GM18502 (cell line): ENCODE measurements at regions not wholly inside any gene's neighbourhood (a gene's known extent, or its start where the extent isn't known, plus 50 kb on each side); places are given as distances from the start of the nearest gene placed in this dataset.
"Not testable (repeated sequence)": the region's sequence is repeated elsewhere in the genome, so short reads cannot be mapped to it uniquely, and the experiment has no call there.

ENCODE experiments used
- ATAC-seq: cut with Tn5 transposase; IDR thresholded peaks from one replicate; pipeline ENCODE4 v1.9.1; 2021; ENCODE audit warnings: mild to moderate bottlenecking; ENCODE audit not compliant: unreplicated experiment, poor library complexity

DNA sequence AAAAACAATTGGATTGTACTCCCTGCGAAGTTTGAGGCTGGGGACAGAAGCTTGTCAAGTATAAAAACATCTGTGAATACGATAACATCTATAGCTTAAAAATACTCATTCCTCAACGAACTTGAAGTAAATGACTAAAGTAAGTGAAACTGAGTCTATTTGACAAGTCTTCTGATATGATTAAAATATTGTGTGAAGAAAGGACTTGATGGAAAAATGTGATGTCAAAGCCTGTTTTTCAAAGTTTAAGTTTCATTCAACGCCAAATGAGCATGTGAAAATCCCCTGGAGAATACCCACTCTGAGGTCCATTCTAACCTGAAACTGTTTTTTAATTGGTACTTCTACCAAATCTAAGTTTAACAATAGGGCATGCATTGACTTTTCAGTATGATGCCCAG lies 122.3 kb upstream of the MDFIC start:
- ATAC-seq = no peak

GRCh38 chr7:114802632-114803031 lies 119.3 kb upstream of the MDFIC start:
- ATAC-seq = no peak

DNA sequence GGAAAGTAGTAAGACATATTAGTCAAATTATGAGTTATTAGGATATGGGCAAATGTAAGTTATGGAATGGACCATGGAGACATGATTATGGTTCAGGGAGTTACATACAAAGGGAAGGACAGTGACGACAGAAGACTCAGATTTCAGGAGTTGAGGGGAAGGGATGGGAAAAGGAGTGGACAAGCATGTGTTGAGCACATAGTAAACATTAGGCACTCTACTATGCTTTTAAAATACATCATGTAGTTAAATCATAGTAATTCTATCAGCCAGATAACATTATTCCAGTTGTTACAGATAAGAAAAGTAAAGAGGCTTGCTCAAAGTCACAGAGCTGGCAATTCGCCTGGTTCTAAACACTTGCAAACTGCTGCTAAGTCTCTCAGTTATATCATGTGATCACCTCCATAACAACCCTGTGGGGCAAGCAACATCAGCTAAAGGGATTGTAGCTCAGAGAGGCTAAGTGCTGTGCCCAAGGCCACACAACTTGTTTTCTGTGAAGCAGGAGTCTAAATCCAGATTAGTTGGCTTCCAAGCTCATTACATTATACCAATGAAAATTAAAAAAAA lies 115.2 kb upstream of the MDFIC start:
- no peak for ATAC-seq

- no peak for ATAC-seq
Measured at GRCh38 chr7:114812570-114812969, 109.3 kb upstream of the MDFIC start.

GRCh38 chr7:114813624-114814023 lies 108.3 kb upstream of the MDFIC start:
- ATAC-seq = no peak

GRCh38 chr7:114817036-114817435 lies 104.9 kb upstream of the MDFIC start:
- not testable (repeated sequence) for ATAC-seq

DNA sequence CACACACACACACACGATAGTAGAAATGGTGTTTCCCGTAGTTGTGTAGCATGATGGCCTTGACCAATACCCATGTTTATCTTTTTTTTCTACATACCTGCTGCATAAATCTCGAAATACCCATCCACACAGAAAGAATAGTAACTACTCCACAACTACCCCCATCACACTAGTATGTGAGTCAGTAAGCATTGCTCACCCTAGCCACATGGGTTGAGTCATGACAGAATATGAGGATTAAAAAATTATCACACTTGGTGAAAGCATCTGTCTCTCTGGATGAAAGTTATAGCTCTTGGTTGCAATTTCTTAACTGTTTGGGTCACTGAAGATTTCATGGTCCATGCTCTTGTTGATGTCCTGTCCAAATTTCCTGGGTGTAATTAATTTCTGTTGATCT lies 103.4 kb upstream of the MDFIC start:
- ATAC-seq = no peak

DNA sequence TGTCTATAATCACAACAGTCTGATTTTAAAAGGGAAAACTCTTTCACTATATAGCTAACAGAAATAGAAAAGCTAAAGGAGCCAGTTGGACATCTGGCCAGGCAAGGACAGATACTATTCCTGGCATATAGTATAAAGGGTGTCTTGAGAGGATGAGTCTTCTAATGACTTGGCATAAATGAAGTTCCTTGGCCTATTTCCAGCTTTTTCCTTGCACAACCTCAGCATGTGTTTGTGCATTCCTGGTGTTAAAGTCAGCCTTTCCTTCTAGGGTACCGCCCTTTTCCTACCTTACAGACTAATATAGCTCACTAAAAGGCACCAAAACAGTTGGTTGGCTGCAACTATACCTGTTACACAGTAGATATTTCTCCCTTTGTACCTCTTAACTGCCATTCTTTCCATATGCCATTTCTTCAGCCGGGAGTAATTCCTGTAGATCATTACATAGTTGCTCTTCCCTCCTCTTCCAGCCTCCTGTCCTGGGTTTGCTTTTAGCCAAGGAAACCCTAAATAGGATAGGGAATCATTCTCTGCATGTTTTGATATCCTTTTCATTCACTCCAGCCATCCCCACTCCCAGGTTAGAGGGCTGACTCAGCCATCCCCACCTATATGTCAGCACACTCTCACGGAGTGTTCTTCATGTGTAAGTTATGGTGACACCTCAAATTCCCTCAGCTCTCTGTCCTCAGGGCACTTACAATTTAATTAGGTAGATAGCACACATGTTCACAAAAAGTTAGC lies 102.1 kb upstream of the MDFIC start:
- no peak for ATAC-seq

GRCh38 chr7:114821030-114821900 lies 100.6 kb upstream of the MDFIC start:
- no peak for ATAC-seq

DNA sequence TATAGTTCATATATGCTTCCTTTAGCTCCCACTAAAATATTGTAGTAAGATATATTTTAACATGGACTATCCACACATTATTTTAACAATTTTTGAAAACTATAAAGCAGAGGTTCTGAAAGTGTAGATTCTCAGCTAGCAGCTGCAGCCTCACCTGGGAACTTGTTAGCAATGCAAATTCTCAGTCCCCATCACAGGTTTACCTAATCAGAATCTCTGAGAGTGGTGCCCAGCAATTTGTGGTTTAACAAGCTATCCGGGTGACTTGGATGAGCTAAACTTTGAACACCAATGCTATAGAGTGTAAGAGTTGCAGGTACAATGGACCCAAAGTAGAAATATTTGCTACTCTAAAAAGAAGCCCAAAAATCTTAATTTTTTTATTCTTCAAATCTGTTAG lies 99.8 kb upstream of the MDFIC start:
- ATAC-seq = no peak

GRCh38 chr7:114822844-114823243 lies 99.0 kb upstream of the MDFIC start:
- no peak for ATAC-seq

- ATAC-seq = no peak
Measured at GRCh38 chr7:114823290-114823689, 98.6 kb upstream of the MDFIC start.

DNA sequence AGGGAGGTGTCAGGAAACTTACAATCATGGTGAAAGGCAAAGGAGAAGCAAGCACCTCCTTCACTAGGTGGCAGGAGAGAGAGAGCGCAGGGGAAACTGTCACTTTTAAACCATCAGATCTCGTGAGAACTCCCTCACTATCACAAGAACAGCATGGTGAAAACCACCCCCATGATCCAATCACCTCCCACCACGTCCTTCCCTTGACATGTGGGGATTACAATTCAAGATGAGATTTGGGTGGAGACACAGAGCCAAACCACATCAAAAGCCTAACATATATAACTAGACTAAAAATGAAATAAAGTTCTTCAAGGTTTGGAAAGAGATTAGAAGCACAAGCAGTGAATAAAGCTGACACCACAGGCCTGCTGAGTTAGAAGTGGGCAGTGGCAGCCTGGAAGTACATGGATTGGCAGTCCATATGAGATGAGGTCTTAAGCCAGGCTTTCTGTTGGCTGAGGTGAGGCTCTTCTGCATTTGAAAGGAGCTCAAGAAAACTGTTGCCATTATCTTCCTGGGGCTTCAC lies 96.4 kb upstream of the MDFIC start:
- ATAC-seq = no peak

- no peak for ATAC-seq
Measured at GRCh38 chr7:114830952-114831351, 90.9 kb upstream of the MDFIC start.

GRCh38 chr7:114832906-114833595 lies 88.8 kb upstream of the MDFIC start:
- ATAC-seq = peak; percentile 95

GRCh38 chr7:114835303-114835702 lies 86.6 kb upstream of the MDFIC start:
- ATAC-seq = no peak

GRCh38 chr7:114835861-114836260 lies 86.0 kb upstream of the MDFIC start:
- ATAC-seq = no peak

- ATAC-seq = no peak
Measured at GRCh38 chr7:114842551-114843065, 79.3 kb upstream of the MDFIC start.

DNA sequence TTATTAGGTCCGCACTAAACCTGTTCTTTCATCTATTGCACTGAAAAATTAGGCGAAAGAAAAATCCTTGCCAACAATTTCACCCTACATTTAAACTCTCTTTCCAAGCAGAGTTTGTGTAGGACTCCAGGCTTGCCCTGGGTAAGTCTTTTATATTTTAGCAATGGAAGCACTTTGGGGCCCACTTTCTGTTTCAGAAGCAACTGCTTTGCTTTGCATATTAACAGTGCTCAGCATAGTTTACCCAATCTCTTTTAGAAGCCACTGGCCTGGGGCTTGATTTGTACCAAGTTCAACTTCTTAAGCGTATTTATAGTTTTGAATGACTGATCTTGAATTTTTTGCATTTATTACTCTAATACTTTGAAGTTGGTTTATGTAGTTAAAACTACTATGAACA lies 78.8 kb upstream of the MDFIC start:
- ATAC-seq = peak; percentile 65

- no peak for ATAC-seq
Measured at GRCh38 chr7:114851406-114852061, 70.4 kb upstream of the MDFIC start.
